ENCODE measurements at regions not wholly inside any gene's neighbourhood (a gene's known extent, or its start where the extent isn't known, plus 50 kb on each side); places are given as distances from the start of the nearest gene placed in this dataset.

DNA sequence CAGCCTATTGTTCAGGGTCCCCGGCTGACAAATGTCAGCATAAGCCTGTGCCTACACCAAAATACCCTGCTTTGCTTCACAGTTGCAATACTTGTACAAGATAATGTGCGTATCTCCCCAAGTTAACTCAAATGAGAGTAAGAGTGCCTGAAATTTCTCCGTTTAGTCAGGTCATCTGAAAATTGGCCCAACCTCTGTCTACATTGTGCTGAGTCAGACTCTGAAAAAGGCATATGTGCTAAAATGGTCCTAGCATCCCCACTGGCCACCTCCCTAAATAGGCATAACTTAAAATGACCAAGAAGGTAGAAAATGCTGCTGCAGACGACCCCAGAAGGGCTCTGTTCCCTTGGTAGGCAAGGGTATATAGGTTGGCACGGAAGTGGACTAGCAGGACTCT, 1653.8 kb upstream of the DDX18 start:
- TF ChIP-seq, protein P1, sequence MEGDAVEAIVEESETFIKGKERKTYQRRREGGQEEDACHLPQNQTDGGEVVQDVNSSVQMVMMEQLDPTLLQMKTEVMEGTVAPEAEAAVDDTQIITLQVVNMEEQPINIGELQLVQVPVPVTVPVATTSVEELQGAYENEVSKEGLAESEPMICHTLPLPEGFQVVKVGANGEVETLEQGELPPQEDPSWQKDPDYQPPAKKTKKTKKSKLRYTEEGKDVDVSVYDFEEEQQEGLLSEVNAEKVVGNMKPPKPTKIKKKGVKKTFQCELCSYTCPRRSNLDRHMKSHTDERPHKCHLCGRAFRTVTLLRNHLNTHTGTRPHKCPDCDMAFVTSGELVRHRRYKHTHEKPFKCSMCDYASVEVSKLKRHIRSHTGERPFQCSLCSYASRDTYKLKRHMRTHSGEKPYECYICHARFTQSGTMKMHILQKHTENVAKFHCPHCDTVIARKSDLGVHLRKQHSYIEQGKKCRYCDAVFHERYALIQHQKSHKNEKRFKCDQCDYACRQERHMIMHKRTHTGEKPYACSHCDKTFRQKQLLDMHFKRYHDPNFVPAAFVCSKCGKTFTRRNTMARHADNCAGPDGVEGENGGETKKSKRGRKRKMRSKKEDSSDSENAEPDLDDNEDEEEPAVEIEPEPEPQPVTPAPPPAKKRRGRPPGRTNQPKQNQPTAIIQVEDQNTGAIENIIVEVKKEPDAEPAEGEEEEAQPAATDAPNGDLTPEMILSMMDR (IDR thresholded peaks at IDR 0.05): no peak
- no peak for TF ChIP-seq POLR2A (IDR thresholded peaks at IDR 0.05)

All from body of pancreas (tissue), 4 donors.